ENCODE measurements at regions not wholly inside any gene's neighbourhood (a gene's known extent, or its start where the extent isn't known, plus 50 kb on each side); places are given as distances from the start of the nearest gene placed in this dataset.

- Histone ChIP-seq H3K27me3 (ENCODE audit: control insufficient read depth in 2 of 2, insufficient read depth in 2 of 2, low read length in 2 of 2) (peaks cover 0 to 11% of the 10 kb centered on the region in 2 experiments; a peak in 3 of 5 replicates), H3K4me3 (no peak overlapping the region), H3K79me2 (ENCODE audit: control insufficient read depth, insufficient read depth, low read length) (no peaks in the 10 kb centered on the region), H2AFZ (ENCODE audit: low read depth, low read length) (no peak overlapping the region), H3K27ac (ENCODE audit: extremely low read depth, low read depth, low read length) (no peak overlapping the region), H3K9me3 (replicated peaks; ENCODE audit: control insufficient read depth, insufficient read depth, low read depth, low read length) (peaks cover 4% of the 10 kb centered on the region; the same call in 1 of the 2 replicates), H3K36me3 (ENCODE audit: control insufficient read depth, insufficient read depth, low read length) (no peaks in the 10 kb centered on the region), H3K4me2 (ENCODE audit: insufficient read depth, low read length) (no peak overlapping the region), H3K4me1 (replicated peaks in 1 of 2; ENCODE audit: control insufficient read depth in 2 of 2, insufficient read depth in 2 of 2, low read length in 2 of 2) (no peaks in the 10 kb centered on the region), H4K20me1 (replicated peaks; ENCODE audit: control insufficient read depth, insufficient read depth, low read length) (no peaks in the 10 kb centered on the region), H3K9ac (ENCODE audit: insufficient read depth in 1 of 2, low read depth in 2 of 2, low read length in 2 of 2) (no peak overlapping the region), H3K9me1 (ENCODE audit: control insufficient read depth, insufficient read depth, low read length) (no peaks in the 10 kb centered on the region)
- BruUV-seq (replicated peaks) = no TSS peak
- ATAC-seq = no peak
- POLR2A ChIA-PET = no interaction called here
- TF ChIP-seq CEBPG (CRISPR knock-in tag; IDR thresholded peaks at IDR 0.05) (no peak), CEBPG (tag; conservative IDR thresholded peaks at IDR 0.05 in 1 of 2, IDR thresholded peaks at IDR 0.05 in 1 of 2) (peak in 1 of 2 experiments; percentile 59; a peak in 2 of 4 replicates), HBP1 (CRISPR knock-in tag; IDR thresholded peaks at IDR 0.05) (no peak), LARP7 (IDR thresholded peaks at IDR 0.05) (no peak), DLX4 (CRISPR knock-in tag; IDR thresholded peaks at IDR 0.05) (no peak), MTF1 (CRISPR knock-in tag; IDR thresholded peaks at IDR 0.05; ENCODE audit: borderline replicate concordance) (no peak), CEBPB (tag; IDR thresholded peaks at IDR 0.05) (peak; percentile 53)
- in situ Hi-C loops (cut with MboI) (no loop called here), intact Hi-C loops (cut with micrococcal nuclease) (no loop called here)
- FAIRE-seq = no peak
- DNase-seq (ENCODE audit: extremely low read depth in 1 of 4, low spot score in 3 of 4) = no peak
- CTCF ChIA-PET (ENCODE audit: low intra/inter-chr PET ratio) = no interaction called here
- WGBS (ENCODE audit: insufficient coverage, low coverage, missing lambda C conversion rate) = 10% methylated on average over 16 of the region's 16 CpGs
Observed at GRCh38 chr7:73966062-73966940, 61.7 kb upstream of the ELN start.
